ENCODE measurements at regions not wholly inside any gene's neighbourhood (a gene's known extent, or its start where the extent isn't known, plus 50 kb on each side); places are given as distances from the start of the nearest gene placed in this dataset.

GRCh38 chr4:106809076-106809475 lies 227.0 kb downstream of the DKK2 start:
- Histone ChIP-seq H3K4me3 (ENCODE audit: low read depth, low read length) (no peak overlapping the region), H3K4me1 (ENCODE audit: control insufficient read depth, insufficient read depth, low read length) (no peaks in the 10 kb centered on the region), H3K27ac (ENCODE audit: extremely low read depth, low read depth, low read length) (no peak overlapping the region), H3K9me3 (ENCODE audit: control insufficient read depth, insufficient read depth, low read depth, low read length) (no peaks in the 10 kb centered on the region), H3K36me3 (ENCODE audit: control insufficient read depth in 2 of 2, insufficient read depth in 1 of 2, low read length in 2 of 2) (no peaks in the 10 kb centered on the region)
- TF ChIP-seq ZNF654 (tag by site-specific recombination; IDR thresholded peaks at IDR 0.05; ENCODE audit: low read depth) (peak; percentile 64), ZNF10 (tag by site-specific recombination; IDR thresholded peaks at IDR 0.05) (no peak), CTCF (tag by site-specific recombination; IDR thresholded peaks at IDR 0.05) (peak; percentile 47)
- ChIA-PET CTCF (interaction anchor here (0.7 kb wide), 1 partner anchor 438 kb away, joined by 3 read pairs; no protein-coding TSS in a partner anchor), POLR2A (no interaction called here)

- H3K4me1 ChIP-seq (ENCODE audit: control insufficient read depth, insufficient read depth, low read length), result no peaks in the 10 kb centered on the region
- CTCF ChIA-PET, result interaction anchor here (0.6 kb wide), 2 partner anchors 71 to 217 kb away, joined by 3 read pairs; no protein-coding TSS in a partner anchor
Observed at GRCh38 chr4:106806158-106806797, 229.8 kb downstream of the DKK2 start.

More at GRCh38 chr4:106806158-106806797, 229.8 kb downstream of the DKK2 start:
- POLR2A ChIA-PET, result no interaction called here
- Histone ChIP-seq H3K4me3 (ENCODE audit: low read depth, low read length) (no peak overlapping the region), H3K27ac (ENCODE audit: extremely low read depth, low read depth, low read length) (no peak overlapping the region), H3K36me3 (ENCODE audit: control insufficient read depth in 2 of 2, insufficient read depth in 1 of 2, low read length in 2 of 2) (no peaks in the 10 kb centered on the region), H3K9me3 (ENCODE audit: control insufficient read depth, insufficient read depth, low read depth, low read length) (no peaks in the 10 kb centered on the region)
- TF ChIP-seq KLF7 (tag by site-specific recombination; IDR thresholded peaks at IDR 0.05; ENCODE audit: borderline replicate concordance) (no peak), PRDM1 (tag by site-specific recombination; IDR thresholded peaks at IDR 0.05) (no peak), ZBTB10 (tag by site-specific recombination; IDR thresholded peaks at IDR 0.05) (no peak), ZNF394 (tag by site-specific recombination; IDR thresholded peaks at IDR 0.05; ENCODE audit: borderline replicate concordance) (no peak), ZNF707 (tag by site-specific recombination; IDR thresholded peaks at IDR 0.05) (no peak), ZNF654 (tag by site-specific recombination; IDR thresholded peaks at IDR 0.05; ENCODE audit: low read depth) (no peak), ZNF473 (tag by site-specific recombination; IDR thresholded peaks at IDR 0.05) (no peak), ZBTB8A (tag by site-specific recombination; IDR thresholded peaks at IDR 0.05) (no peak), ZNF24 (tag by site-specific recombination; IDR thresholded peaks at IDR 0.05) (no peak), ZNF132 (tag by site-specific recombination; IDR thresholded peaks at IDR 0.05; ENCODE audit: borderline replicate concordance) (no peak), TRIM28 (IDR thresholded peaks at IDR 0.05; ENCODE audit: borderline replicate concordance, low read length) (no peak), ZBTB48 (tag by site-specific recombination; IDR thresholded peaks at IDR 0.05) (no peak), MYNN (tag by site-specific recombination; IDR thresholded peaks at IDR 0.05; ENCODE audit: borderline replicate concordance) (no peak), HIC1 (tag by site-specific recombination; IDR thresholded peaks at IDR 0.05) (no peak)
